GM18868 (cell line): ENCODE measurements at regions not wholly inside any gene's neighbourhood (a gene's known extent, or its start where the extent isn't known, plus 50 kb on each side); places are given as distances from the start of the nearest gene placed in this dataset.
A peak's percentile ranks its signal among the peaks of the same experiment; 100 is the strongest.
"Not testable (repeated sequence)": the region's sequence is repeated elsewhere in the genome, so short reads cannot be mapped to it uniquely, and the experiment has no call there.

Experiments
- ATAC-seq: cut with Tn5 transposase; IDR thresholded peaks from one replicate; pipeline ENCODE4 v1.9.1; 2021; ENCODE audit warnings: mild to moderate bottlenecking, moderate library complexity; ENCODE audit not compliant: unreplicated experiment

DNA sequence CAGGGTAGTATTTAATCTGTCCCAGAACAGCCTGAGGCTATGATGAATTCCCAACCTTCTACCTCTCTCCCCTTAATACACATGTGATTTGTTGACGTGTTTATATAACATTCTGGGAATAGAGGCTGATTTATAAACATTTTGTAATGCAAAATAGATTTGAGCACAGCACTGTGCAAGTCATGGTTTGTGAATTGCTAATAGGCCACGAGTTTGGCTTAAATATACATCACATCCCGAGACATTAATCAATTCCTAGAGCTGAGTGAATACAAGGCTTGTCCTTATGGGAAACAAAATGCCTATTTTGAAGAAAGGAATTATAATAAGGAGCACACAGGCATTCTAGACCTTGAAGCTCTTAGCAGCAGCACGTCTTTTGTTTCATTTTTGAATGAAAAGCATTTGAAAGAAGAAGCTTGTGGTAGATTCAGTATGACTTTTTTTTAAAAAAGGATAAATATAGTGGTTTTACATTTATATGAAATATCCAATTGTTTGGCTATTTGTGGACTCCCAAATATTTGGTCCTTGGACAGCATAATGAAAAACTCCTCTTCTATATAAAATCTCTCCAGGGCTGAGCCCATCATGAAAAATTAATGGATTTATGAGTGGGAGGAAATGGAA is 116.4 kb downstream of the SLC17A6 start:
- ATAC-seq = no peak

- no peak for ATAC-seq
These were observed 111.3 kb downstream of the SLC17A6 start for GRCh38 chr11:22449441-22449840.

GRCh38 chr11:22444076-22444475 is 105.9 kb downstream of the SLC17A6 start:
- ATAC-seq = no peak

DNA sequence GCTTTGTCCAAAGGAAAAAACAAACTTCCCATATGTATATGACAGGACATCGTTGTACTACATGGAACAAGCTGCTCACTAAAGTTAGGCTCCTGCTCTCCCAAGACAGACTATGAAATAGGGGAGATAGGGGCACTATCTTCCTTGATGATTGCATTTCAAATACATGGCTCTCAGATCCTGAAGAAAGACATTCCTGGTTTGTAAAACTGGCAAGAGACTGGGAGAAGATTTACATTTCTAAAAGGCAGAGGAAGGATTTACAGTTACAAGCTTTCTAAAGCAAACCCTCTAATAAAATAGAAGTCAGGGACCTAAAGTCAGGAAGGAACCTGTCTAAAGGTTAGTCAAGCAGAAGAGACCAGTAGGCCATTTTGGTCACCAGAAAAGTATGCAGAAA is 103.7 kb downstream of the SLC17A6 start:
- no peak for ATAC-seq

GRCh38 chr11:22435582-22435981 is 97.4 kb downstream of the SLC17A6 start:
- ATAC-seq = not testable (repeated sequence)

GRCh38 chr11:22433517-22433916 is 95.3 kb downstream of the SLC17A6 start:
- ATAC-seq = no peak

DNA sequence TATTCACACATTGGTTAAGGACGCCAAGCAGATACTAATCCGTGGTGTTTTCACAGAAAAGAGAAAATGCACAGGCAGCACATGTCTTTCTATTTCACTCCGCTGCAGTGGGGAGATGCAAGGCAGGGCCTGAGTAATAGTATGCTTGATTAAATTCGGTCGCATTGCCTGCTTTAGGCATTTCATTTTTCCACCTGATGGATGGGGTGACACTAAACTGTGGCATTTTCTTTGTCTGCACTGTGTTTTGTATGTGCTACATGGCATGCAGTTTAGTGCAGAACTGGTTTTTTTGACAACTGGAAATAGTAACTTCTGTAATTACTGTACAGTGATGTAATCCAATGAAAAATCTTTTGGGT is 94.9 kb downstream of the SLC17A6 start:
- ATAC-seq = no peak

- peak; percentile 52 for ATAC-seq
These were observed 94.3 kb downstream of the SLC17A6 start for GRCh38 chr11:22432291-22433093.

DNA sequence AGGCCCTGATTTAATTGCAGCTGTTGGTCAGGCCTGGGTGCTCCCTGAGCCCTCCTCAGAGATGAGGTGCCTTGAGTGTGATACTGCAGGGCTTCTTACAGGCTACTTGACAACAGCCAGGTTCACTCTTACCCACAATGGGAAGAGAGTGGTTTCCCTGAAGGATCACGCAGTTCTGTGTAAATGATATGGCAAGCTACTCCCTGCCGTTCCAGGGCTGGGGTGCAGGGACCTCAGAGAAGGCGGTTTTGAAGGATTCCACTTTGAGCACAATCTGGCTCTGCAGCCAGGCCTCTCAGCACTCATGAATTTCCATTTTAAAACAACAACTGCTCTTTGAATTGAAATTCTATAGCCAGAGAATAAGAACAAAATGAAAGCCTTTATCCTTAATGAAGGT is 92.9 kb downstream of the SLC17A6 start:
- no peak for ATAC-seq

GRCh38 chr11:22430639-22431038 is 92.5 kb downstream of the SLC17A6 start:
- no peak for ATAC-seq

DNA sequence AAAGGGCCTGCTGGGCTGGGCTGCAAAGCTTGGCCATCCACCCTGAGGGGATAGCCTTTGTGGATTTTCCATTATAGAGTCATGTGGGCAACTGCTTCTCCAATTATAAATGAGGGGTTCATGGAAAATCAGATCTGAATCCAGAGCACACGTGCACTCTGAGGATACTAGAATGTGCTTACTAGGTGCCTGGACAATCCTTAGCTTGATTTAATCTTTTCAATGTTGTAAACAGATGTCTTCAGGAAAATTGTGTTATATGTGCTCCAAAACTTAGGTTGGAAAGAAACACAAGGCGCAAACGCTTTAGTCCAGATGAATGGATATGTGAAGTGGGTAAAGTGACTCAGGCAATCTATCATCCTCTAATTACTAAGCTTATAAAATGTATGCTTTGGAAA is 92.0 kb downstream of the SLC17A6 start:
- ATAC-seq = no peak
